ENCODE measurements at regions not wholly inside any gene's neighbourhood (a gene's known extent, or its start where the extent isn't known, plus 50 kb on each side); places are given as distances from the start of the nearest gene placed in this dataset.

DNA sequence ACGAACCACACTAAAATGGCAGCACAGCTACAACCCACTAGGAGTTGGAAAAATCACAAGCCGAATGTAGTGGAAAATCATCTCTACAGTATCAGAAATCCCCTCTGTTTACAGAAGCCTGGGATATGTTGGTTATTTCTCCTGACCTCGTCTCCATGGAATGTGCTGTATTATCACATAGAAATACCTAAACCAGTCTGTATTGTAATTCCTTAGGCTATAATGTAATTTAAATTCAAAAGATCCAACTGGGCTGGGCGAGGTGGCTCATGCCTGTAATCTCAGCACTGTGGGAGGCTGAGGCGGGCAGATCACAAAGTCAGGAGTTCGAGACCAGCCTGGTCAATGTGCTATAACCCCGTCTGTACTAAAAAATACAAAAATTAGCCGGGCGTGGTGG lies 244.8 kb upstream of the MPDZ start:
- DNase-seq (ENCODE audit: extremely low read depth, low read depth) = no peak
- TF ChIP-seq, protein P1, sequence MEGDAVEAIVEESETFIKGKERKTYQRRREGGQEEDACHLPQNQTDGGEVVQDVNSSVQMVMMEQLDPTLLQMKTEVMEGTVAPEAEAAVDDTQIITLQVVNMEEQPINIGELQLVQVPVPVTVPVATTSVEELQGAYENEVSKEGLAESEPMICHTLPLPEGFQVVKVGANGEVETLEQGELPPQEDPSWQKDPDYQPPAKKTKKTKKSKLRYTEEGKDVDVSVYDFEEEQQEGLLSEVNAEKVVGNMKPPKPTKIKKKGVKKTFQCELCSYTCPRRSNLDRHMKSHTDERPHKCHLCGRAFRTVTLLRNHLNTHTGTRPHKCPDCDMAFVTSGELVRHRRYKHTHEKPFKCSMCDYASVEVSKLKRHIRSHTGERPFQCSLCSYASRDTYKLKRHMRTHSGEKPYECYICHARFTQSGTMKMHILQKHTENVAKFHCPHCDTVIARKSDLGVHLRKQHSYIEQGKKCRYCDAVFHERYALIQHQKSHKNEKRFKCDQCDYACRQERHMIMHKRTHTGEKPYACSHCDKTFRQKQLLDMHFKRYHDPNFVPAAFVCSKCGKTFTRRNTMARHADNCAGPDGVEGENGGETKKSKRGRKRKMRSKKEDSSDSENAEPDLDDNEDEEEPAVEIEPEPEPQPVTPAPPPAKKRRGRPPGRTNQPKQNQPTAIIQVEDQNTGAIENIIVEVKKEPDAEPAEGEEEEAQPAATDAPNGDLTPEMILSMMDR (IDR thresholded peaks at IDR 0.05; ENCODE audit: low read depth, low read length) = no peak

DNA sequence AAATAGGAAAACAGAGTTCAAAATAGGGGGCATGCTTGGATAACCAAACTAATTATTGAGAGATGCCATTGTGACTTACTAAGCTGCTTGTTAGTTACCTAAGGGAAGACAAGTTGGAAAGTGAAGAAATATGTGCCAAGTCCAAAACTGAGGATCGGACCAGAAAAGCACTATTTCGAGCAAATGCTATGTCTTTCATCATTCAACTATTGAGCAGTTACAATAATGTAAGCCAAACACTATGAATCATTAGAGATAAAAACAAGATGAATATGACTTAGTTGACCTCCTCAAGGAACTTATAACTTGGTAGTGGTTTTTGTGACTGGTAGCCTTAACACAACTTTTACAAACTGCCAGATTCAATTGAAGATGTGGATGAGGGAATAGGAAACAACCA lies 240.6 kb upstream of the MPDZ start:
- no peak for DNase-seq (ENCODE audit: extremely low read depth, low read depth)
- TF ChIP-seq, protein P1 (IDR thresholded peaks at IDR 0.05; ENCODE audit: low read depth, low read length) = no peak

DNA sequence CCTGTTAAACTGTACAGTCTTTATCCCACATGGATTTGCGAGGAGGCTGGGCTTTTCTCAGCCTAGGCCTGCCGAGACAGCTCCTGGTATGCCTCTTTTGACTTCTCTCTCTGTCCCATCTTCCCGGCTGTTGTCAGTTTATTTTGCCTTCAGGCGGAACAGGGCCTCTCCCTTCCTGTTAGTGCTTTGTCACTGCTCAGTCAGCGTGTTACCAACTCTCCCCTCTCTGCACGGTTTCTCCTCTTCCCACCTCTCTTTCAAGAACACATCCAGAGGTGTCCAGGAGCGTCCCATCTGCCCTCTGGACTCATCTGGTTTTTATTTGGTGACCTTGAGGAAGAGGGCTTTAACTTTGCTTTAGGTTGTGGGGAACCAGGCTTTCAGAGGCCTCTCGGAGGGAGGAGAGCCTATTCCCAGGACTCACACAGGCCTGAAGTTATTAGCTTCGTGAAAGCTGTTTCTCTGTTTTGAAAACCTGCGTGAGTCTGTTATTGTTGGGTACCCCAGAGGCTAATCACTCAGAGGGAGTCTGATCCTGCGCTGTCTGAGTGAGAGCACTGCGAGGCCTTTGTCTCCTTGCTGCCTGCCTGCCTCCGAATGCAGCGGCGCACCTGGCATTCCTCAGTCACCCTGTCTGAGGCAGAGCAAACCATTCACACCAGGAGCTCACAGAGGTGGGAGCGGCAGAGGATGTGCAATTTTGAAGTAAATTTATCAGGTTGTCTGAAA lies 234.4 kb upstream of the MPDZ start:
- no peak for DNase-seq (ENCODE audit: extremely low read depth, low read depth)
- TF ChIP-seq, protein P1 (IDR thresholded peaks at IDR 0.05; ENCODE audit: low read depth, low read length) = no peak

DNA sequence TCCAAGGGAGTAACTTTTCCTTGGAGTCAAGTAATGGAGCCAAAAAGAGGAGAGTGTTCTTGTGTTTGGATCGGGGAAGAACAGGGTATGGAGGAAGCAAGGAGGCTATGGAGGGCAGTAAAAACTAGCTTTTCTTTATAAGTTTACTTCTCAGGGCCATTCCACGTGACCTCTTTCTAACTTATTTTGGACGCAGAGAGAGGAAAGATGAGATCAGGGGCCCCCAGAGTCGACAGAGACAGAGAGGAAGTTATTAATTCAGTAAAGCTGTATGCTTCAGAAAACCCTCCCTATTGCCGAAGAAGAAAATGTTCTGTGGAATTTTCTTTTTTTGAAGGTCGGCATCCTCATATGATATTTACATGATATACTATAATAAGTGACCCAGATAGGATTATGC lies 233.8 kb upstream of the MPDZ start:
- TF ChIP-seq, protein P1 (IDR thresholded peaks at IDR 0.05; ENCODE audit: low read depth, low read length) = no peak
- no peak for DNase-seq (ENCODE audit: extremely low read depth, low read depth)

DNA sequence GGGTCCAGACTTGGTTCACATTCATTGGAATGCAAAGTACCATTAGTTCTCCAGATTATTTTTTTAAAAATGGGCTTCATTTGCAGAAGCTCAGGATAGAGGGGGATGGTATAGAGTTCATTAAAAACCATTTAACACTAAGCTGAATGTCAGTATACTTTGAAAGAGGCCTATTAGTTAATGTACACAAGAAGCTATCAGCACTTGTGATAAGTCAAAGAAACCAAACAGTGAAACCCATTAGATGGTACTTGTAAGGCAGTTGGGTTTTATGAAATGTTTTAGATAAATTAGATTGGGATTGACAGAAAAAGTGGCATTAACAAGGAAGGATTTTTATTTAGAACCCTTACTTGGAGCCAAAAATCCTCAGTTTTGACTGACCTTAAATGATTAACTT lies 229.2 kb upstream of the MPDZ start:
- no peak for DNase-seq (ENCODE audit: extremely low read depth, low read depth)
- TF ChIP-seq, protein P1 (IDR thresholded peaks at IDR 0.05; ENCODE audit: low read depth, low read length) = no peak

DNA sequence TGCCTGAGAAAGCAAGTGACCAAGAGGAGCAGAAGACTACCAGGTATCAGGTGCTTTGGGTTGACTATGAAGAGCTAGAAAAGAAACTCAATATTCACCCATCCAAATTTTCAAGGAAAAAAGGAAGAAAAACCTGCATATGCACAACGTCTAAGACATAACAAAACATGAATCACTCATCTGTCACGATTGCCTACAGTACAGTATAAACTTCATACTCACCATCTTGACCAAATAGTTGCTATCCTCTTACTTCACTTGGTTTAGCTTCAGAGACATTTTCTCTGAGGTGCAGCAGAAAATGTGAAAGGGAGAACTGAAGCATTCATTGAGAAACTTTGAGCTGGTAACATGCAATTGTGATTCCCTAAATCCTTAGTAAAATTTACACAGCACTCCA lies 228.6 kb upstream of the MPDZ start:
- no peak for DNase-seq (ENCODE audit: extremely low read depth, low read depth)
- TF ChIP-seq, protein P1 (IDR thresholded peaks at IDR 0.05; ENCODE audit: low read depth, low read length) = no peak

DNA sequence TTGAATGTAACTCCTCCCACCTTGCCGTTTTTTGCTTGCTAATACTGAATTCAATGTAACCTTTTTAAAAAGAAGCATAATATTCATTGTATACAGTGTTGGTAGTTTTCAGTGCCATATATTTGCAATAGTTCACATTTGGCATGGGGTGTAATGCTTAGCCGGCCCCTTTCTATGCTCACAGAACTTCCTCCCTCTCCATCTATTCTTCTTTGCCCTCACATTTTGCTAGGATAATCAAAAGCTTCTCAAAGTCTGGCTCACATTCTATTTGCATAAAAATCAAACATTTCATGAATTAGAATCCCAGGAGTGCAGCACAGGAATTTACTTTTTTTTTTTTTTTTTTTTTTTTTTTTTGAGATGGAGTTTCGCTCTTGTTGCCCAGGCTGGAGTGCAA lies 226.3 kb upstream of the MPDZ start:
- TF ChIP-seq, protein P1 (IDR thresholded peaks at IDR 0.05; ENCODE audit: low read depth, low read length) = no peak
- DNase-seq (ENCODE audit: extremely low read depth, low read depth) = no peak

Data from AG09319 (cell line).